K562 (cell line): ENCODE measurements at regions not wholly inside any gene's neighbourhood (a gene's known extent, or its start where the extent isn't known, plus 50 kb on each side); places are given as distances from the start of the nearest gene placed in this dataset.

Source experiments
- CBFB ChIP-seq: sonication (generic); formaldehyde crosslinking; IDR thresholded peaks from 2 replicates; pipeline ENCODE4 v1.4.0; 2020; ENCODE audit warnings: mild to moderate bottlenecking, missing genetic modification reagents
- CSDE1 ChIP-seq, 2 experiments: fragments of 450-650 bp; IDR thresholded peaks; 2 replicates each; pipeline ENCODE4 v1.6.1; 2016; ENCODE audit warnings: mild to moderate bottlenecking in 1 of 2
- EP300 ChIP-seq: IDR thresholded peaks from 2 replicates; pipeline ENCODE4 v1.6.1; 2012; ENCODE audit warnings: low read length, improper control_type of control experiment
- FIP1L1 ChIP-seq: fragments of 200-400 bp; formaldehyde crosslinking; IDR thresholded peaks from 2 replicates; pipeline ENCODE4 v1.6.1; 2018; ENCODE audit warnings: mild to moderate bottlenecking, low read depth, low read length; ENCODE audit not compliant: poor library complexity, severe bottlenecking
- KDM5B ChIP-seq: fragments of 200-600 bp; sonication (generic); IDR thresholded peaks from 2 replicates; pipeline ENCODE4 v1.6.1; 2012; ENCODE audit warnings: low read depth, mild to moderate bottlenecking, moderate library complexity, low read length, control low read depth, inconsistent platforms; ENCODE audit not compliant: insufficient replicate concordance
- PHB2 ChIP-seq: fragments of 450-650 bp; IDR thresholded peaks from 2 replicates; pipeline ENCODE4 v1.6.1; 2017; ENCODE audit warnings: low read depth
- POLR3G ChIP-seq: IDR thresholded peaks from 2 replicates; pipeline ENCODE4 v1.6.1; 2011; ENCODE audit not compliant: insufficient read length, insufficient replicate concordance; ENCODE audit errors: extremely low read depth
- RFX5 ChIP-seq: IDR thresholded peaks from 2 replicates; pipeline ENCODE4 v1.6.1; 2011; ENCODE audit warnings: low read depth, mild to moderate bottlenecking, improper control_type of control experiment, low read length
- TCF7L2 ChIP-seq: fragments of 150-350 bp; IDR thresholded peaks from 2 replicates; pipeline ENCODE4 v1.6.1; 2016; ENCODE audit warnings: low read depth, mild to moderate bottlenecking, low read length, moderate library complexity
- ZNF324 ChIP-seq: fragments of 250-450 bp; sonication (Bioruptor Pico); IDR thresholded peaks from 2 replicates; pipeline ENCODE4 v1.4.0; 2020; ENCODE audit warnings: mild to moderate bottlenecking
- ZNF586 ChIP-seq: fragments of 450-650 bp; formaldehyde crosslinking; conservative IDR thresholded peaks from 2 replicates; pipeline ENCODE4 v1.4.0; 2020; ENCODE audit warnings: mild to moderate bottlenecking, moderate library complexity
- TF ChIP-seq, protein P1 (sequence below): fragments of 450-650 bp; IDR thresholded peaks from 2 replicates; pipeline ENCODE4 v1.6.1; 2016; ENCODE audit warnings: mild to moderate bottlenecking, moderate library complexity
- TF ChIP-seq, protein P2 (sequence below): sonication (generic); formaldehyde crosslinking; IDR thresholded peaks from 2 replicates; pipeline ENCODE4 v1.8.0; 2022; ENCODE audit warnings: missing genetic modification reagents, mild to moderate bottlenecking, borderline replicate concordance

DNA sequence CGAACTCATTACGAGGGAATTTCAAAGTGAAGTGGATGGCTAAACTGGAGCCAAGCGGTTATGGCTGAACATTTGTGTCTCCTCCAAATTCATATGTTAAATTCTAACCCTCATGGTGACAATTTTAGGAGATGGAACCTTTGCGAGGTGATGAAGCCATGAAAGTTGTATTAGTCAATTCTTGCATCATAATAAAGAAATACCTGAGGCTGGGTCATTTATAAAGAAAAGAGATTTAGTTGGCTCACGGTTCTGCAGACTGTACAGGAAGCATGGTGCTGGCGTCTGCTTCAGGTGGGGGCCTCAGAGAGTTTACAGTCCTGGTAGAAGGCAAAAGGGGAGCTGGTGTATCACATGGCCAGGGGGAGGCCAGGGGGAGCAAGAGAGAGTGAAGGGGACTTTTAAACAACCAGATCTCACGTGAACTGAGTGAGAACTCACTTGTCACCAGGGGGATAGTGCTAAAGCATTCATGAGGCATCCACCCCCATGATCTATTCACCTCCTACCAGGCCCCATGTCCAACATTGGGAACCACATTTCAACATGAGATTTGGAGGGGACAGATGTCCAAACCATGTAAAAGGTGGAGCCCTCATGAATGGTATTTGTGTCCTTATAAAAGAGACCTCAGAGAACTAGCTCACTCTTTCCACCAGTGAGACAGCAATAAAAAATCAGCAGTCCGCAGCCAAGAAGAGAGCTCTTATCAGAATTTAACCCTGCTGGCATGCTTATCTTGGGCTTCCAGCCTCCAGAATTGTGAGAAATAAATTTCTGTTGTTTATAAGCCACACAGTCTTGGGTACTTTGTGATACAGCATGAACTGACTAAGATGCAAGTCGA, 143.4 kb downstream of the MTRR start (continued):
- TF ChIP-seq, protein P1, sequence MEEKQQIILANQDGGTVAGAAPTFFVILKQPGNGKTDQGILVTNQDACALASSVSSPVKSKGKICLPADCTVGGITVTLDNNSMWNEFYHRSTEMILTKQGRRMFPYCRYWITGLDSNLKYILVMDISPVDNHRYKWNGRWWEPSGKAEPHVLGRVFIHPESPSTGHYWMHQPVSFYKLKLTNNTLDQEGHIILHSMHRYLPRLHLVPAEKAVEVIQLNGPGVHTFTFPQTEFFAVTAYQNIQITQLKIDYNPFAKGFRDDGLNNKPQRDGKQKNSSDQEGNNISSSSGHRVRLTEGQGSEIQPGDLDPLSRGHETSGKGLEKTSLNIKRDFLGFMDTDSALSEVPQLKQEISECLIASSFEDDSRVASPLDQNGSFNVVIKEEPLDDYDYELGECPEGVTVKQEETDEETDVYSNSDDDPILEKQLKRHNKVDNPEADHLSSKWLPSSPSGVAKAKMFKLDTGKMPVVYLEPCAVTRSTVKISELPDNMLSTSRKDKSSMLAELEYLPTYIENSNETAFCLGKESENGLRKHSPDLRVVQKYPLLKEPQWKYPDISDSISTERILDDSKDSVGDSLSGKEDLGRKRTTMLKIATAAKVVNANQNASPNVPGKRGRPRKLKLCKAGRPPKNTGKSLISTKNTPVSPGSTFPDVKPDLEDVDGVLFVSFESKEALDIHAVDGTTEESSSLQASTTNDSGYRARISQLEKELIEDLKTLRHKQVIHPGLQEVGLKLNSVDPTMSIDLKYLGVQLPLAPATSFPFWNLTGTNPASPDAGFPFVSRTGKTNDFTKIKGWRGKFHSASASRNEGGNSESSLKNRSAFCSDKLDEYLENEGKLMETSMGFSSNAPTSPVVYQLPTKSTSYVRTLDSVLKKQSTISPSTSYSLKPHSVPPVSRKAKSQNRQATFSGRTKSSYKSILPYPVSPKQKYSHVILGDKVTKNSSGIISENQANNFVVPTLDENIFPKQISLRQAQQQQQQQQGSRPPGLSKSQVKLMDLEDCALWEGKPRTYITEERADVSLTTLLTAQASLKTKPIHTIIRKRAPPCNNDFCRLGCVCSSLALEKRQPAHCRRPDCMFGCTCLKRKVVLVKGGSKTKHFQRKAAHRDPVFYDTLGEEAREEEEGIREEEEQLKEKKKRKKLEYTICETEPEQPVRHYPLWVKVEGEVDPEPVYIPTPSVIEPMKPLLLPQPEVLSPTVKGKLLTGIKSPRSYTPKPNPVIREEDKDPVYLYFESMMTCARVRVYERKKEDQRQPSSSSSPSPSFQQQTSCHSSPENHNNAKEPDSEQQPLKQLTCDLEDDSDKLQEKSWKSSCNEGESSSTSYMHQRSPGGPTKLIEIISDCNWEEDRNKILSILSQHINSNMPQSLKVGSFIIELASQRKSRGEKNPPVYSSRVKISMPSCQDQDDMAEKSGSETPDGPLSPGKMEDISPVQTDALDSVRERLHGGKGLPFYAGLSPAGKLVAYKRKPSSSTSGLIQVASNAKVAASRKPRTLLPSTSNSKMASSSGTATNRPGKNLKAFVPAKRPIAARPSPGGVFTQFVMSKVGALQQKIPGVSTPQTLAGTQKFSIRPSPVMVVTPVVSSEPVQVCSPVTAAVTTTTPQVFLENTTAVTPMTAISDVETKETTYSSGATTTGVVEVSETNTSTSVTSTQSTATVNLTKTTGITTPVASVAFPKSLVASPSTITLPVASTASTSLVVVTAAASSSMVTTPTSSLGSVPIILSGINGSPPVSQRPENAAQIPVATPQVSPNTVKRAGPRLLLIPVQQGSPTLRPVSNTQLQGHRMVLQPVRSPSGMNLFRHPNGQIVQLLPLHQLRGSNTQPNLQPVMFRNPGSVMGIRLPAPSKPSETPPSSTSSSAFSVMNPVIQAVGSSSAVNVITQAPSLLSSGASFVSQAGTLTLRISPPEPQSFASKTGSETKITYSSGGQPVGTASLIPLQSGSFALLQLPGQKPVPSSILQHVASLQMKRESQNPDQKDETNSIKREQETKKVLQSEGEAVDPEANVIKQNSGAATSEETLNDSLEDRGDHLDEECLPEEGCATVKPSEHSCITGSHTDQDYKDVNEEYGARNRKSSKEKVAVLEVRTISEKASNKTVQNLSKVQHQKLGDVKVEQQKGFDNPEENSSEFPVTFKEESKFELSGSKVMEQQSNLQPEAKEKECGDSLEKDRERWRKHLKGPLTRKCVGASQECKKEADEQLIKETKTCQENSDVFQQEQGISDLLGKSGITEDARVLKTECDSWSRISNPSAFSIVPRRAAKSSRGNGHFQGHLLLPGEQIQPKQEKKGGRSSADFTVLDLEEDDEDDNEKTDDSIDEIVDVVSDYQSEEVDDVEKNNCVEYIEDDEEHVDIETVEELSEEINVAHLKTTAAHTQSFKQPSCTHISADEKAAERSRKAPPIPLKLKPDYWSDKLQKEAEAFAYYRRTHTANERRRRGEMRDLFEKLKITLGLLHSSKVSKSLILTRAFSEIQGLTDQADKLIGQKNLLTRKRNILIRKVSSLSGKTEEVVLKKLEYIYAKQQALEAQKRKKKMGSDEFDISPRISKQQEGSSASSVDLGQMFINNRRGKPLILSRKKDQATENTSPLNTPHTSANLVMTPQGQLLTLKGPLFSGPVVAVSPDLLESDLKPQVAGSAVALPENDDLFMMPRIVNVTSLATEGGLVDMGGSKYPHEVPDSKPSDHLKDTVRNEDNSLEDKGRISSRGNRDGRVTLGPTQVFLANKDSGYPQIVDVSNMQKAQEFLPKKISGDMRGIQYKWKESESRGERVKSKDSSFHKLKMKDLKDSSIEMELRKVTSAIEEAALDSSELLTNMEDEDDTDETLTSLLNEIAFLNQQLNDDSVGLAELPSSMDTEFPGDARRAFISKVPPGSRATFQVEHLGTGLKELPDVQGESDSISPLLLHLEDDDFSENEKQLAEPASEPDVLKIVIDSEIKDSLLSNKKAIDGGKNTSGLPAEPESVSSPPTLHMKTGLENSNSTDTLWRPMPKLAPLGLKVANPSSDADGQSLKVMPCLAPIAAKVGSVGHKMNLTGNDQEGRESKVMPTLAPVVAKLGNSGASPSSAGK, result peak; percentile 57; the same call in 1 of the 2 replicates
- TF ChIP-seq FIP1L1 (no peak), ZNF586 (CRISPR knock-in tag) (no peak), PHB2 (peak; percentile 56; the same call in 1 of the 2 replicates), POLR3G (no peak), TCF7L2 (no peak), ZNF324 (CRISPR knock-in tag) (no peak), EP300 (peak; percentile 90), CBFB (CRISPR knock-in tag) (no peak), KDM5B (no peak), CSDE1 (IDR thresholded peaks at IDR 0.05) (no peak), RFX5 (no peak)
- TF ChIP-seq, protein P2, sequence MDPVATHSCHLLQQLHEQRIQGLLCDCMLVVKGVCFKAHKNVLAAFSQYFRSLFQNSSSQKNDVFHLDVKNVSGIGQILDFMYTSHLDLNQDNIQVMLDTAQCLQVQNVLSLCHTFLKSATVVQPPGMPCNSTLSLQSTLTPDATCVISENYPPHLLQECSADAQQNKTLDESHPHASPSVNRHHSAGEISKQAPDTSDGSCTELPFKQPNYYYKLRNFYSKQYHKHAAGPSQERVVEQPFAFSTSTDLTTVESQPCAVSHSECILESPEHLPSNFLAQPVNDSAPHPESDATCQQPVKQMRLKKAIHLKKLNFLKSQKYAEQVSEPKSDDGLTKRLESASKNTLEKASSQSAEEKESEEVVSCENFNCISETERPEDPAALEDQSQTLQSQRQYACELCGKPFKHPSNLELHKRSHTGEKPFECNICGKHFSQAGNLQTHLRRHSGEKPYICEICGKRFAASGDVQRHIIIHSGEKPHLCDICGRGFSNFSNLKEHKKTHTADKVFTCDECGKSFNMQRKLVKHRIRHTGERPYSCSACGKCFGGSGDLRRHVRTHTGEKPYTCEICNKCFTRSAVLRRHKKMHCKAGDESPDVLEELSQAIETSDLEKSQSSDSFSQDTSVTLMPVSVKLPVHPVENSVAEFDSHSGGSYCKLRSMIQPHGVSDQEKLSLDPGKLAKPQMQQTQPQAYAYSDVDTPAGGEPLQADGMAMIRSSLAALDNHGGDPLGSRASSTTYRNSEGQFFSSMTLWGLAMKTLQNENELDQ (CRISPR knock-in tag), result no peak
